Ascending aorta (tissue), 2 donors: ENCODE measurements at regions not wholly inside any gene's neighbourhood (a gene's known extent, or its start where the extent isn't known, plus 50 kb on each side); places are given as distances from the start of the nearest gene placed in this dataset.
"Not testable (repeated sequence)": the region's sequence is repeated elsewhere in the genome, so short reads cannot be mapped to it uniquely, and the experiment has no call there.

Experiments
- DNase-seq, 2 donors: peaks; one replicate each; pipeline ENCODE4 v3.0.0-alpha.2; 2019; ENCODE audit warnings: low spot score in 2 of 2
- H3K27ac ChIP-seq, 2 donors: fragments of 200-600 bp; sonication (generic); one replicate each; pipeline ENCODE4 v1.5.1; 2016 to 2017; ENCODE audit warnings: mild to moderate bottlenecking in 1 of 2
- H3K27me3 ChIP-seq: fragments of 200-600 bp; sonication (generic); one replicate; pipeline ENCODE4 v1.5.1; 2017
- H3K36me3 ChIP-seq, 2 donors: fragments of 200-600 bp; sonication (generic); one replicate each; pipeline ENCODE4 v1.5.1; 2016
- H3K4me1 ChIP-seq, 2 donors: fragments of 200-600 bp; sonication (generic); one replicate each; pipeline ENCODE4 v1.5.1; 2016 to 2017; ENCODE audit warnings: mild to moderate bottlenecking in 1 of 2
- H3K4me3 ChIP-seq, 2 donors: fragments of 200-600 bp; sonication (generic); one replicate each; pipeline ENCODE4 v1.5.1; 2016 to 2017; ENCODE audit warnings: mild to moderate bottlenecking in 1 of 2
- H3K9me3 ChIP-seq, 2 donors: fragments of 200-600 bp; sonication (generic); one replicate each; pipeline ENCODE4 v1.5.1; 2016
- intact Hi-C: fragments of 100-400 bp; cut with DNase I; formaldehyde crosslinking; loops from one replicate; pipeline ENCODE4 v1.15.1; 2023
- TF ChIP-seq, protein P1 (sequence below), 3 experiments: fragments of 200-600 bp in 2 of 3; fragments of 450-650 bp in 1 of 3; sonication (generic) in 2 of 3; IDR thresholded peaks; one replicate each; pipeline ENCODE4 v1.5.1; 2016 to 2019; ENCODE audit warnings: antibody characterized with exemption in 3 of 3, mild to moderate bottlenecking in 1 of 3, moderate library complexity in 1 of 3

DNA sequence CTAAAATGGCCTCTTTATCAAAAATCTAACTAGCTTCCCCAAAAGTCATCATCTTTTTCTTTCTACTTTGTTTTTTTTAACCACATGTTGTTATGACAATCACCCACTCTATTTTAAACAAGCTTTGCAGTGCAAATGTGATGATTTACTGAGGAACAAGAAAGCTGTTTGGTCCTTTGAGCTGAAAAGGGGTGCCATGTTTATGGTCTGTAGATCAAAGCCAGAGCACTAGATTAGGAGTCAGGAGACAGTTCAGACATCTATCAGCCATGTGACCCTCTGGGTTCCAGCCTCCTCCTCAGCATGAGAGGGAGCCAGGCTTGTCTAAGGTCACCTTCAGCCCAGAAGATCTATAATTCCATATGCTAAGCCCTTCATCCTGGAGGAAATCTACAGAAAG lies 65.9 kb downstream of the RPL22L1 start:
- intact Hi-C loops: no loop called here
- Histone ChIP-seq H3K27me3 (no peaks in the 10 kb centered on the region), H3K9me3 (no peaks in the 10 kb centered on the region), H3K27ac (no peak overlapping the region), H3K36me3 (no peaks in the 10 kb centered on the region), H3K4me1 (no peaks in the 10 kb centered on the region), H3K4me3 (no peak overlapping the region)
- DNase-seq: no peak
- TF ChIP-seq, protein P1, sequence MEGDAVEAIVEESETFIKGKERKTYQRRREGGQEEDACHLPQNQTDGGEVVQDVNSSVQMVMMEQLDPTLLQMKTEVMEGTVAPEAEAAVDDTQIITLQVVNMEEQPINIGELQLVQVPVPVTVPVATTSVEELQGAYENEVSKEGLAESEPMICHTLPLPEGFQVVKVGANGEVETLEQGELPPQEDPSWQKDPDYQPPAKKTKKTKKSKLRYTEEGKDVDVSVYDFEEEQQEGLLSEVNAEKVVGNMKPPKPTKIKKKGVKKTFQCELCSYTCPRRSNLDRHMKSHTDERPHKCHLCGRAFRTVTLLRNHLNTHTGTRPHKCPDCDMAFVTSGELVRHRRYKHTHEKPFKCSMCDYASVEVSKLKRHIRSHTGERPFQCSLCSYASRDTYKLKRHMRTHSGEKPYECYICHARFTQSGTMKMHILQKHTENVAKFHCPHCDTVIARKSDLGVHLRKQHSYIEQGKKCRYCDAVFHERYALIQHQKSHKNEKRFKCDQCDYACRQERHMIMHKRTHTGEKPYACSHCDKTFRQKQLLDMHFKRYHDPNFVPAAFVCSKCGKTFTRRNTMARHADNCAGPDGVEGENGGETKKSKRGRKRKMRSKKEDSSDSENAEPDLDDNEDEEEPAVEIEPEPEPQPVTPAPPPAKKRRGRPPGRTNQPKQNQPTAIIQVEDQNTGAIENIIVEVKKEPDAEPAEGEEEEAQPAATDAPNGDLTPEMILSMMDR (IDR thresholded peaks at IDR 0.05): no peak

DNA sequence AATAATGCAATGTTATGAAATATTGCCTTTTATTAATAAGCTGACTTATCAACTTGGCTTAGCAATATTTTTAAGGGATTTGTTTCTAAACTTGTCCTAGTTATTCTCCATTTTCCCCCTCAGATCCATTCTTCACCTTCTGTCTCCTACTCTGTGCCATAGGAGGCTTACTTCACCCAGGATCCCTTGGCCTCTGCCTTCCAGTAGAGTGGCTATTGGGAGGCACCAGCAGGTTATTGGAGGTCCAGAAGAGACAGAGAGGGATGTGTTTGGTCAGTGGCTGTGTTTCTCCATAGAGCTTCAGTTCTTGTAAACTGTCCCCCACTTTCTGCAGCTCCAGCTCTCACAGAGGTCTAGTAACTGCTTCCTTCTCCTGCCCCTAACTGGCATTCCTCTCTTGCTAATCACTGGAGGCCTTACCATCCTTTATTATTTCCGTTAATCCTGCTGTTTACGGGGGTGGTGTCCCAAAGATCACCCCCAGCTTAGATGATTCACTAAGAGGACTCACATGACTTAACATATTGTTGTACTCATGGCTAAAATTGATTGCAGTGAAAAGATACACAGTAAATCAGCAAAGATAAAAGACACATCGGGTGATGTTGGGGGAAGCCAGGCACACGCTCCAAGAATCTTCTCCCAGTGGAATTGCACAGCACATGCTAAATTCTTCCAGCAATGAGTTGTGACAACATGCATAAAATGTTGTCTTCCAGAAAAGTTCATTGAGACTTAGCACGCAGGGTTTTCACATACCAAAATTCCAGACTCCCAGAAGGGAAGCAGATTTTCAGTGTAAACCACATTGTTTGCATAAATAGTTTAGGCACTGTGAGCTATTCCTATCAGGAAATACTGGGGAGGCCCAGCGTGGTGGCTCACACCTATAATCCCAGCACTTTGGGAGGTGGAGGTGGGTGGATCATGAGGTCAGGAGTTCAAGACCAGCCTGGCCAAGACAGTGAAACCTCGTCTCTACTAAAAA lies 67.5 kb downstream of the RPL22L1 start:
- H3K36me3 ChIP-seq: no peaks in the 10 kb centered on the region
- H3K27ac ChIP-seq: no peak overlapping the region
- DNase-seq: no peak
- H3K27me3 ChIP-seq: no peaks in the 10 kb centered on the region
- intact Hi-C loops: no loop called here
- H3K9me3 ChIP-seq: no peaks in the 10 kb centered on the region
- TF ChIP-seq, protein P1 (IDR thresholded peaks at IDR 0.05): no peak
- H3K4me1 ChIP-seq: no peaks in the 10 kb centered on the region
- H3K4me3 ChIP-seq: no peak overlapping the region

DNA sequence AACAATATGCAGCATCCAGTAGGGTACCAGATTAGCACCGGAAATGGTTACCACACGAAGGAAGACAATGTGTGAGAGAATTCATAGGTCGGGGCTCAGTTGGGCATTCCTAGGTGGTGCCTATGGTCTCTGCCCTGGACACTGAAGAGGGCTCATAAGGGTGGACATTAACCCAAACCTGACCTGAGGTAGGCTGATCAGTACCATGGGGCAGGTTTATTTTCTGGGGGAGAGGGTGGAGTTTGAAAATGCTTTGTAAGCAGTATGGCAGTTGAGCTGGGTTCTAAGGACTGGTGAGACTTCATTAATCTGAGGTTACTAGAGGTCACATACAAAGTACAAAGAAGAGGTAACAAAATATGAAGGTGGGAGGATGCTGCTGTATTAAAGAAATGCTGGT lies 68.4 kb downstream of the RPL22L1 start:
- intact Hi-C loops: no loop called here
- H3K4me3 ChIP-seq: no peak overlapping the region
- no peak for DNase-seq

DNA sequence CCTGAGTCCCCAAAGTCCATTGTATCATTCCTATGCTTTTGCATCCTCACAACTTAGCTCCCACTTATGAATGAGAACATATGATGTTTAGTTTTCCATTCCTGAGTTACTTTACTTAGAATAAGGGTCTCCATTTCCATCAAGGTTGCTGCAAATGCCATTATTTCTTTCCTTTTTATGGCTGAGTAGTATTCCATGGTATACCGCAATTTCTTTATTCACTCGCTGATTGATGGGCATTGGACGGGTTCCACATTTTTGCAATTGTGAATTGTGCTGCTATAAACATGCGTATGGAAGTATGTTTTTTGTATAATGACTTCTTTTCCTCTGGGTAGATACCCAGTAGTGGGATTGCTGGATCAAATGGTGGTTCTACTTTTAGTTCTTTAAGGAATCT lies 69.7 kb downstream of the RPL22L1 start:
- H3K4me1 ChIP-seq, H3K27ac ChIP-seq, H3K9me3 ChIP-seq, DNase-seq, intact Hi-C loops, H3K27me3 ChIP-seq, H3K36me3 ChIP-seq, H3K4me3 ChIP-seq: not testable (repeated sequence)

More for the DNA sequence above, 68.4 kb downstream of the RPL22L1 start:
- Histone ChIP-seq H3K36me3 (no peaks in the 10 kb centered on the region), H3K27me3 (no peaks in the 10 kb centered on the region), H3K9me3 (no peaks in the 10 kb centered on the region), H3K4me1 (no peaks in the 10 kb centered on the region), H3K27ac (no peak overlapping the region)
- TF ChIP-seq, protein P1 (IDR thresholded peaks at IDR 0.05): no peak

DNA sequence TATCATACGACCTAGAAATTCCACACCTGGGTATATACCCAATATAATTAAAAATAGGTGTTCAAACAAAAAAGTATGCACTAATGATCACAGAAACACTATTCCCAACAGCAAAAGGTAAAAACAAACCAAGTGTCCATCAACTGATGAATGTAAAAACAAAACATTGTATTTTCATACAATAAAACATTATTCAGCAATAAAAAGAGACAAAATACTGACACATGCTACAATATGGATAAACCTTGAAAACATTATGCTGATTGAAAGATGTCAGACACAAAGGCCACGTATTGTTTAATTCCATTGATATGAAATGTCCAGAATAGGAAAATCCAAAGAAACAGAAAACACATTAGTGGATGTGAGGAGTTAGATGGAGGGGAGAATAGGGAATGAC lies 71.0 kb downstream of the RPL22L1 start:
- H3K36me3 ChIP-seq: no peaks in the 10 kb centered on the region
- intact Hi-C loops: no loop called here
- H3K27me3 ChIP-seq: no peaks in the 10 kb centered on the region
- H3K4me1 ChIP-seq: no peaks in the 10 kb centered on the region
- DNase-seq: no peak
- H3K4me3 ChIP-seq: no peak overlapping the region
- TF ChIP-seq, protein P1 (IDR thresholded peaks at IDR 0.05): no peak
- no peaks in the 10 kb centered on the region for H3K9me3 ChIP-seq
- H3K27ac ChIP-seq: no peak overlapping the region

DNA sequence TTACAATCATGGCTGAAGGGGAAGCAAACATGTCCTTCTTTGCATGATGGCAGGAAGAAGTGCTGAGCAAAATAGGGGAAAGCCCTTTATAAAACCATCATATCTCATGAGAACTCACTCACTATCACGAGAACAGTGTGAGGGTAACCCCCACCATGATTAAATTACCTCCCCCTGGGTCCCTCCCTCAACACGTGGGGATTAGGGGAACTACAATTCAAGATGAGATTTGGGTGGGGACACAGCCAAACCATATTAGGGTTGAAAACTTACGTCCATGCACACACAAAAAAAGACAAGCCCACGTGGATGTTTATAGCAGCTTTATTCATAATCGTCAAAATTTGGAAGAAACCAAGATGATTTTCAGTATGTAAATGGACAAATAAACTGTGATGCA lies 72.3 kb downstream of the RPL22L1 start:
- TF ChIP-seq, protein P1 (IDR thresholded peaks at IDR 0.05): no peak

More for the DNA sequence above, 72.3 kb downstream of the RPL22L1 start:
- Histone ChIP-seq H3K36me3 (no peaks in the 10 kb centered on the region), H3K9me3 (no peaks in the 10 kb centered on the region), H3K27me3 (no peaks in the 10 kb centered on the region), H3K4me3 (no peak overlapping the region), H3K27ac (no peak overlapping the region), H3K4me1 (no peaks in the 10 kb centered on the region)
- intact Hi-C loops: no loop called here
- DNase-seq: no peak
